GM12878 (cell line): ENCODE measurements at regions not wholly inside any gene's neighbourhood (a gene's known extent, or its start where the extent isn't known, plus 50 kb on each side); places are given as distances from the start of the nearest gene placed in this dataset.

Experiments used
- ATAC-seq: fragments of 200-7000 bp; cut with Tn5 transposase; 3 replicates; pipeline ENCODE4 v1.9.1; 2020; ENCODE audit warnings: mild to moderate bottlenecking, moderate library complexity
- BruUV-seq: library from RNA; stranded (reverse); fragments of 400-500 nt; replicated peaks from 2 replicates; lab custom pipeline; 2021; lab: Mats Ljungman, UMichigan
- CTCF ChIA-PET: fragments of 300-600 bp; sonication (Branson Sonifier 250); formaldehyde crosslinking; extraction: SDS; loops from one replicate; lab custom pipeline; 2021; ENCODE audit warnings: inconsistent platforms; lab: Yijun Ruan, JAX
- POLR2A ChIA-PET: fragments of 350-600 bp; formaldehyde crosslinking; extraction: SDS; loops from one replicate; lab custom pipeline; 2021; ENCODE audit warnings: inconsistent platforms; lab: Charles Lee
- RAD21 ChIA-PET: fragments of 300-600 bp; sonication (Branson Sonifier 250); formaldehyde crosslinking; loops from one replicate; lab custom pipeline; 2023; ENCODE audit warnings: antibody characterized with exemption; ENCODE audit not compliant: unreplicated experiment; lab: Charles Lee
- SMC1A ChIA-PET: fragments of 300-600 bp; sonication (Branson Sonifier 250); formaldehyde crosslinking; loops from one replicate; lab custom pipeline; 2023; ENCODE audit not compliant: unreplicated experiment, uncharacterized antibody; lab: Charles Lee
- DNase-seq: peaks from one replicate; pipeline ENCODE4 v3.0.0-alpha.2; 2011; ENCODE audit warnings: low read depth, low spot score
- FAIRE-seq: peaks from 3 replicates; lab custom pipeline; 2011; peaks lifted over from hg19 to GRCh38; lab: Jason Lieb, UNC
- H2AFZ ChIP-seq: 2 replicates; pipeline ENCODE4 v1.6.0; 2011; ENCODE audit warnings: low read depth, low read length, control low read depth; ENCODE audit not compliant: control insufficient read depth
- H3K27ac ChIP-seq: 2 replicates; pipeline ENCODE4 v1.5.1; 2011; ENCODE audit warnings: control low read depth; ENCODE audit not compliant: control insufficient read depth, insufficient read depth
- H3K27me3 ChIP-seq, 2 experiments: replicated peaks in 1 of 2; 2 replicates each; pipeline versions ENCODE4 v1.6.0 to v1.6.1; 2011; ENCODE audit warnings: low read length in 1 of 2; ENCODE audit not compliant: control insufficient read depth in 2 of 2, insufficient read depth in 2 of 2
- H3K36me3 ChIP-seq, 2 experiments: 2 replicates each; pipeline ENCODE4 v1.5.1; 2011; ENCODE audit warnings: low read length in 1 of 2; ENCODE audit not compliant: control insufficient read depth in 2 of 2, insufficient read depth in 2 of 2
- H3K4me1 ChIP-seq: 2 replicates; pipeline ENCODE4 v1.6.1; 2011; ENCODE audit warnings: mild to moderate bottlenecking, low read length, moderate library complexity, mixed read lengths; ENCODE audit not compliant: control insufficient read depth, insufficient read depth
- H3K4me2 ChIP-seq: 2 replicates; pipeline ENCODE4 v1.6.0; 2011; ENCODE audit warnings: control low read depth; ENCODE audit not compliant: control insufficient read depth, insufficient read depth
- H3K4me3 ChIP-seq: fragments of 200-600 bp; sonication (generic); 2 replicates; pipeline ENCODE4 v1.5.1; 2016
- H3K79me2 ChIP-seq: 2 replicates; pipeline ENCODE4 v1.6.0; 2011; ENCODE audit warnings: low read length; ENCODE audit not compliant: control insufficient read depth, insufficient read depth
- H3K9ac ChIP-seq: 2 replicates; pipeline ENCODE4 v1.8.0; 2011; ENCODE audit warnings: low read length, control low read depth, mixed read lengths; ENCODE audit not compliant: control insufficient read depth, insufficient read depth
- H3K9me3 ChIP-seq: replicated peaks from 3 replicates; pipeline ENCODE4 v1.5.1; 2011; ENCODE audit warnings: mild to moderate bottlenecking, low read length; ENCODE audit not compliant: control insufficient read depth, insufficient read depth
- H4K20me1 ChIP-seq: 2 replicates; pipeline ENCODE4 v1.6.0; 2011; ENCODE audit not compliant: control insufficient read depth, insufficient read depth
- BCL3 ChIP-seq: IDR thresholded peaks from 2 replicates; pipeline ENCODE4 v1.6.1; 2011; ENCODE audit warnings: borderline replicate concordance, low read depth, mild to moderate bottlenecking, moderate library complexity, low read length; ENCODE audit not compliant: insufficient read depth, poor library complexity, severe bottlenecking
- CBX3 ChIP-seq: fragments of 200-600 bp; sonication (generic); IDR thresholded peaks from 2 replicates; pipeline ENCODE4 v1.6.1; 2016; ENCODE audit warnings: low read depth, borderline replicate concordance
- CEBPB ChIP-seq, 2 experiments: fragments of 150-350 bp in 1 of 2; IDR thresholded peaks; 2 replicates each; pipeline ENCODE4 v1.6.1; 2012 to 2014; ENCODE audit warnings: low read depth in 2 of 2, low read length in 2 of 2, borderline replicate concordance in 1 of 2, inconsistent platforms in 1 of 2
- CHD1 ChIP-seq: IDR thresholded peaks from 2 replicates; pipeline ENCODE4 v1.6.1; 2012; ENCODE audit warnings: low read depth, low read length, improper control_type of control experiment
- CREM ChIP-seq: IDR thresholded peaks from 2 replicates; pipeline ENCODE4 v1.6.1; 2014; ENCODE audit warnings: antibody characterized with exemption, low read depth
- E4F1 ChIP-seq: fragments of 450-650 bp; IDR thresholded peaks from 2 replicates; pipeline ENCODE4 v1.6.1; 2018; ENCODE audit warnings: borderline replicate concordance, mild to moderate bottlenecking; ENCODE audit not compliant: partially characterized antibody
- EED ChIP-seq: sonication (generic); IDR thresholded peaks from 2 replicates; pipeline ENCODE4 v1.6.1; 2016; ENCODE audit warnings: antibody characterized with exemption, low read depth
- EP300 ChIP-seq, 2 experiments: fragments of 150-350 bp in 1 of 2; IDR thresholded peaks; 2 replicates each; pipeline ENCODE4 v1.6.1; 2011 to 2012; ENCODE audit warnings: low read depth in 2 of 2, low read length in 2 of 2, borderline replicate concordance in 1 of 2, improper control_type of control experiment in 1 of 2, inconsistent platforms in 1 of 2; ENCODE audit not compliant: control insufficient read depth in 1 of 2
- HCFC1 ChIP-seq: fragments of 150-350 bp; IDR thresholded peaks from 2 replicates; pipeline ENCODE4 v1.6.1; 2014; ENCODE audit warnings: low read length
- JUND ChIP-seq: IDR thresholded peaks from 2 replicates; pipeline ENCODE4 v1.6.1; 2012; ENCODE audit warnings: low read depth, mild to moderate bottlenecking, low read length, improper control_type of control experiment, moderate library complexity
- LARP7 ChIP-seq: fragments of 450-650 bp; IDR thresholded peaks from 2 replicates; pipeline ENCODE4 v1.6.1; 2017; ENCODE audit warnings: mild to moderate bottlenecking
- MAX ChIP-seq: IDR thresholded peaks from 2 replicates; pipeline ENCODE4 v1.6.1; 2012; ENCODE audit warnings: low read depth, low read length, improper control_type of control experiment
- MTA2 ChIP-seq: fragments of 450-650 bp; IDR thresholded peaks from 2 replicates; pipeline ENCODE4 v1.6.1; 2016; ENCODE audit warnings: low read depth, mild to moderate bottlenecking, moderate library complexity
- NR2C2 ChIP-seq: IDR thresholded peaks from 2 replicates; pipeline ENCODE4 v1.6.1; 2011; ENCODE audit warnings: borderline replicate concordance, low read depth; ENCODE audit not compliant: control insufficient read depth, insufficient read length
- PKNOX1 ChIP-seq: fragments of 450-650 bp; IDR thresholded peaks from 2 replicates; pipeline ENCODE4 v1.6.1; 2016; ENCODE audit warnings: mild to moderate bottlenecking
- RAD21 ChIP-seq: IDR thresholded peaks from 2 replicates; pipeline ENCODE4 v1.6.1; 2011; ENCODE audit warnings: mild to moderate bottlenecking, low read depth, low read length, moderate library complexity; ENCODE audit not compliant: insufficient read depth
- SIN3A ChIP-seq: IDR thresholded peaks from 2 replicates; pipeline ENCODE4 v1.6.1; 2012; ENCODE audit warnings: low read depth, low read length, improper control_type of control experiment
- SP1 ChIP-seq: IDR thresholded peaks from one replicate; pipeline ENCODE4 v1.6.1; 2011; ENCODE audit warnings: low read depth, low read length
- SREBF2 ChIP-seq: IDR thresholded peaks from 2 replicates; pipeline ENCODE4 v1.6.1; 2012; ENCODE audit warnings: mild to moderate bottlenecking, low read length
- ZBED1 ChIP-seq: IDR thresholded peaks from 2 replicates; pipeline ENCODE4 v1.6.1; 2016; ENCODE audit warnings: borderline replicate concordance
- WGBS: methylation state at CpG from one replicate; pipeline ENCODE4 v1.1.6; 2016; ENCODE audit warnings: low lambda C conversion rate; ENCODE audit not compliant: insufficient replicate concordance, insufficient coverage; ENCODE audit errors: missing lambda C conversion rate; 5-methylcytosine and 5-hydroxymethylcytosine counted together
- in situ Hi-C: fragments of 300-500 bp; cut with MboI; formaldehyde crosslinking; loops from 9 replicates; pipeline ENCODE4 v1.14.3; 2018; ENCODE audit warnings: mixed read lengths
- intact Hi-C: fragments of 100-400 bp; cut with micrococcal nuclease; formaldehyde crosslinking; loops from one replicate; pipeline ENCODE4 v1.14.2; 2022; ENCODE audit not compliant: unreplicated experiment

- CTCF ChIA-PET: no interaction called here
- H3K27me3 ChIP-seq: no peaks in the 10 kb centered on the region
- no peaks in the 10 kb centered on the region for H3K9me3 ChIP-seq
- BruUV-seq: no TSS peak
- no peak overlapping the region for H3K9ac ChIP-seq
- no peaks in the 10 kb centered on the region for H3K4me1 ChIP-seq
- no peak for TF ChIP-seq SP1
- TF ChIP-seq ZBED1: no peak
- no peak for TF ChIP-seq MTA2
- TF ChIP-seq BCL3: no peak
- no peak for TF ChIP-seq CREM
- TF ChIP-seq LARP7: no peak
- no peak for TF ChIP-seq CBX3
- no peak for TF ChIP-seq MAX
- no peak for TF ChIP-seq E4F1
- no peak for TF ChIP-seq RAD21
- no peak for TF ChIP-seq EED
- no peak for TF ChIP-seq EP300 (IDR thresholded peaks at IDR 0.05; ENCODE audit: borderline replicate concordance in 1 of 2, control insufficient read depth in 1 of 2, low read depth in 2 of 2, low read length in 2 of 2)
- no peak for TF ChIP-seq SIN3A
- TF ChIP-seq CEBPB (IDR thresholded peaks at IDR 0.05; ENCODE audit: borderline replicate concordance in 1 of 2, low read depth in 2 of 2, low read length in 2 of 2): no peak
- TF ChIP-seq PKNOX1: no peak
- TF ChIP-seq JUND: no peak
- TF ChIP-seq CHD1: no peak
- TF ChIP-seq NR2C2: no peak
- TF ChIP-seq SREBF2: no peak
- no peak for TF ChIP-seq HCFC1
- ATAC-seq (no peak), DNase-seq (no peak), FAIRE-seq (no peak)
- no peak overlapping the region for H3K27ac ChIP-seq
- POLR2A ChIA-PET: no interaction called here
- no peak overlapping the region for H2AFZ ChIP-seq
- H3K4me3 ChIP-seq: no peak overlapping the region
- no peaks in the 10 kb centered on the region for H4K20me1 ChIP-seq
- RAD21 ChIA-PET: no interaction called here
- no peaks in the 10 kb centered on the region for H3K79me2 ChIP-seq
- WGBS: 4% methylated on average over 3 of the region's 3 CpGs
- in situ Hi-C loops: no loop called here
- H3K4me2 ChIP-seq: no peak overlapping the region
- intact Hi-C loops: no loop called here
- no peaks in the 10 kb centered on the region for H3K36me3 ChIP-seq
- SMC1A ChIA-PET: no interaction called here
These were observed 300.6 kb upstream of the IRX3 start for GRCh38 chr16:54587176-54587515.
